ENCODE measurements at regions not wholly inside any gene's neighbourhood (a gene's known extent, or its start where the extent isn't known, plus 50 kb on each side); places are given as distances from the start of the nearest gene placed in this dataset.
"Not testable (repeated sequence)": the region's sequence is repeated elsewhere in the genome, so short reads cannot be mapped to it uniquely, and the experiment has no call there.

- DNase-seq (ENCODE audit: low read depth in 2 of 2, low spot score in 1 of 2): no peak
Observed at GRCh38 chr6:165173484-165173883, 135.9 kb downstream of the C6orf118 start.

DNA sequence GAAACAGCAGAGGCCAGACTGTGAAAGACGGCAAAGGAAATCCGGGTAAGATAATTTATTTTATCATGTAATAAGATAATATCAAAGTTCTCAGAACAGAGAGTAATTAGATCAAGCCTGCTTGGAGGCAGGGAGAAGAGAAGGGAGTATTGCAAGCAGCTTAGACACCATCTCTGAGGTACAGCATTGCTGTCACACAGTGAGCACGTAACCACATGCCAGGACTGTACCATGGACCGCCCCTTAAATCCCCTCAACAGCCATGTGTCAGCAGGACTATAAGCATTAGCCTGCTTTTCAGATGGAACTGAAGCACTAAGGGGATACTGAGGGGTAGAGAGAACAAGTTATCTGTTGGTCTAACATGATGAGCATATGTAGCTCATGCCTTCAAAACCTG, 141.5 kb downstream of the C6orf118 start:
- DNase-seq (ENCODE audit: low read depth in 2 of 2, low spot score in 1 of 2): no peak

GRCh38 chr6:165167311-165167710, 142.1 kb downstream of the C6orf118 start:
- no peak for DNase-seq (ENCODE audit: low read depth in 2 of 2, low spot score in 1 of 2)

- DNase-seq (ENCODE audit: low read depth in 2 of 2, low spot score in 1 of 2): no peak
Observed at GRCh38 chr6:165163519-165163918, 145.9 kb downstream of the C6orf118 start.

- DNase-seq (ENCODE audit: low read depth in 2 of 2, low spot score in 1 of 2): no peak
Observed at GRCh38 chr6:165159460-165159859, 149.9 kb downstream of the C6orf118 start.

DNA sequence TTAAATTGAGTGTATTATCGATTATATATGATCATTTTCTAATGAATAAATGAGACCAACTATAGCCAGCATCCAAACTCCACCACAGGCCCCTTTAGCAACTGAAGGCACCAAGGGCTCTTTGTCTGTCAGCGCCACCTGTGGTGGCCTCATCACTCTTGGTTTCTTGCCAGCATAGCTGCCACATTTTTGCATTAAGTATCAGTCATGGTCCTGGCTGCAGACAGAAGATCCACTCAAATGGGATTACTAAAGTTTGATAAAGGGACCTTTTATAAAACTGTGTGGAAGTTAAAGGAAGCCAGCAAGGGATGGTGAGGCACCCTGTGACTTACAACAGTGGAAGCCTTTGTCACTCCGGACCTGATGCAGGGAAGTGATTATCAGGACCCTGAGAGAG, 162.9 kb downstream of the C6orf118 start:
- DNase-seq (ENCODE audit: low read depth in 2 of 2, low spot score in 1 of 2): no peak

GRCh38 chr6:165135889-165136288, 173.5 kb downstream of the C6orf118 start:
- DNase-seq (ENCODE audit: low read depth in 2 of 2, low spot score in 1 of 2): no peak

DNA sequence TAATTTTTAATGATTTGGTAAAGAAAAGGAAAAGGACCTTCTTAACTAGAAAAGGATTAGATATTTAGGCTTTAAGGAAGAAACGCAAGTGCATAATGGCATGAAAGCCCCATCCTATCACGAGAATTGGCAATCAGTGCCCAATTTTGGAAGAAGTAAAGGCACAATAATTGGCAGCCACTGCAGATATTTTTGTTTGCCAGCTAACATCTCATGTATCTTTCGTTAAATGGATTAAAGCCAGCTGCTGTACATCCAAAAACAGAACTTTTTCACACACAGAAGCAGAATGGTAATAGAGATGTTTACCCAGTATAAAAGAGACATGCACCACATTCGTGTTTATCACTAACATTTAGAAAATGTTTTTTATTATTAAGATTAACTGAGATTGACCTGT, 180.3 kb downstream of the C6orf118 start:
- DNase-seq (ENCODE audit: low read depth in 2 of 2, low spot score in 1 of 2): no peak

GRCh38 chr6:165127743-165128142, 181.7 kb downstream of the C6orf118 start:
- DNase-seq (ENCODE audit: low read depth in 2 of 2, low spot score in 1 of 2): not testable (repeated sequence)

- not testable (repeated sequence) for DNase-seq (ENCODE audit: low read depth in 2 of 2, low spot score in 1 of 2)
Observed at GRCh38 chr6:165124681-165125080, 184.7 kb downstream of the C6orf118 start.

- no peak for DNase-seq (ENCODE audit: low read depth in 2 of 2, low spot score in 1 of 2)
Observed at GRCh38 chr6:165119231-165120020, 190.0 kb downstream of the C6orf118 start.

DNA sequence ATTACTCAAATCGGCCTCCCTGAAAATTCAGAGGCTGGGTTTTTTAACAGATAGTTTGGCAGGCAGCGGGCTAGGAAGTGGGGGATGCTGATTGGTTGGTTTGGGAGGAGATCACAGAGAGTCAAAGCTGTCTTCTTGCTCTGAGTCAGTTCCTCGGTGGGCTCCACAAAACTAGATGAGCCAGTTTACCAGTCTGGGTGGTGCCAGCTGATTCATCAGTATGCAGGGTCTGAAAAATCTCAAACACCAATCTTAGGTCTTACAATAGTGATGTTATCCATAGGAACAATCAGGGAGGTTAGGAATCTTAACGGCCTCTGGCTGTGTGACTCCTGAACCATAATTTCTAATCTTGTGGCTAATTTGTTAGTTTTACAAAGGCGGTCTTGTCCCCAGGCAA, 190.7 kb downstream of the C6orf118 start:
- DNase-seq (ENCODE audit: low read depth in 2 of 2, low spot score in 1 of 2): no peak

DNA sequence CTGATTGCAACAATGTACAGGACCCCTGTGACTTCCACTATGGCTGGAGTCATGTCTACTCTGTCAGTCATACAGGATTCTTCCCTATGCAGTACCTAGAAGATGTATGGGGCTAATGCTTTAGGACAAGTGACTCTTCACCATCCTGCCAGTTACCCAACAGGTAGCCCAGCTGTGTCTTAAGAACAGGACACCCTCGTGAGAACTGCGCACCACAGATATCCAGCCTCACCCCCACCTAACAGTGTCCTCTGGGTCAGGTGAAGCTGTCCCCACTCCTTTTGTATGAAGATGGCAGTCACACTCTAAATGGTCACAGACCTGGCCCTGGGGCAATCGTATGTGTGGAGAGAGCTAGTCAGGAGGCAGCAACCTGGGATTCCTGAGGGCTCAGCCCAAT, 191.6 kb downstream of the C6orf118 start:
- DNase-seq (ENCODE audit: low read depth in 2 of 2, low spot score in 1 of 2): no peak

GRCh38 chr6:165117121-165117520, 192.3 kb downstream of the C6orf118 start:
- DNase-seq (ENCODE audit: low read depth in 2 of 2, low spot score in 1 of 2): no peak

- DNase-seq (ENCODE audit: low read depth in 2 of 2, low spot score in 1 of 2): no peak
Observed at GRCh38 chr6:165110860-165111259, 198.5 kb downstream of the C6orf118 start.

GRCh38 chr6:165109011-165109410, 200.4 kb downstream of the C6orf118 start:
- DNase-seq (ENCODE audit: low read depth in 2 of 2, low spot score in 1 of 2): no peak

GRCh38 chr6:165106261-165106660, 203.1 kb downstream of the C6orf118 start:
- DNase-seq (ENCODE audit: low read depth in 2 of 2, low spot score in 1 of 2): no peak

DNA sequence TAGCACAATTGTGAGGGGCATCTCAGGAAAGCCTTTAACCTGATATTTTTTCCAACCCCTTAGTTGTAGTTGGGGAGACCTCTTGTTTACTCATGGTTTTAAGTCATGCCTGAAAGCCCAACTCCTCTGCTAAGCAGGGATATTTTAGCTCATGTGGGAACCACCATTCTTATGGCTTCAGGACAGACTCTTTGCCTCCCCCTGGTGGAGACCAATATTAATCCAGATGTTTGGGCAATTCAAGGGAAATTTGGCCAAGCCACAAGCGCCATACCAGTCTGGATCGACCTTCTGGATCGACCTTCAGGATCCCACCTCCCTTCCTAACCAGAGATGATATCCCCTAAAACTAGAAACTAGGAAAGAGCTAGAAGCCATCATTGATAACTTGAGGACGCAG, 211.2 kb downstream of the C6orf118 start:
- no peak for DNase-seq (ENCODE audit: low read depth in 2 of 2, low spot score in 1 of 2)

DNA sequence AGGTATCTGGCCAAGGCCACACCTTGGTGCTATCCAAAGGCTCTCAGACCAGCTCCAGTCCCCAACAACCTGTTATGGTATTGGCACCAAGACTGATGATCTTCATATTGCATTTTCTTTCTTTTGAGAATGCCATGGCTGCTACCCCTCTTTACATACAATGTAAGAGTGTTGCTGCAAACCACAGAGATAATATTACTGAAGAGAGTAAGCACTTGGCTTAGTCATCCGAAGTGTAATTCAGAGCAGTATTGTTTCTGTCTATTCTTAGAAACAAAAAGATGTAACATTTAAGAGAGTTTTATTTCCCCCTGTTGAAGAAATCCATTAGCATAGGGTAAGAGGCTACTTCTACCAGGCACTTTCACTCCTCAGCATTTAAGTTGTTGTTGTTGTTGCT, 212.5 kb downstream of the C6orf118 start:
- DNase-seq (ENCODE audit: low read depth in 2 of 2, low spot score in 1 of 2): no peak

DNA sequence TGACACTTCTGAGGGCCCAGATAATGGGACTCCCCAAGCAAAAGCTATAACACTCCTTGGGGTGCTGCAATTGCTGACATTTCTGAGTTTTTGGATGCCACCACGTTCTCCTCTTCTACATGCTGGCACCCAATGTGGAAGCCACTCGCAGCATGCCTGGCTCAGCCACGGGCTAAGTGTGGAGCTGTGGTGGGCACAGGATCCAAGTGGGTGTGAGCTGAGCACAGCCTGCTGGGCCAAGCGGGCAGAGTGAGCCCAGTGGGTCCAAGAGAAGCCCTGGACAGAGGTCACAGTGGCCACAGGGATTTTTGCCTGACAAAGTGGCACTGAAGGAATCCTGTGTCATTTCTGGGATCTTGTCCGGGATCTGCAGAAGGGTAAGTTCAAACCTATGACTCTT, 213.2 kb downstream of the C6orf118 start:
- DNase-seq (ENCODE audit: low read depth in 2 of 2, low spot score in 1 of 2): no peak

DNA sequence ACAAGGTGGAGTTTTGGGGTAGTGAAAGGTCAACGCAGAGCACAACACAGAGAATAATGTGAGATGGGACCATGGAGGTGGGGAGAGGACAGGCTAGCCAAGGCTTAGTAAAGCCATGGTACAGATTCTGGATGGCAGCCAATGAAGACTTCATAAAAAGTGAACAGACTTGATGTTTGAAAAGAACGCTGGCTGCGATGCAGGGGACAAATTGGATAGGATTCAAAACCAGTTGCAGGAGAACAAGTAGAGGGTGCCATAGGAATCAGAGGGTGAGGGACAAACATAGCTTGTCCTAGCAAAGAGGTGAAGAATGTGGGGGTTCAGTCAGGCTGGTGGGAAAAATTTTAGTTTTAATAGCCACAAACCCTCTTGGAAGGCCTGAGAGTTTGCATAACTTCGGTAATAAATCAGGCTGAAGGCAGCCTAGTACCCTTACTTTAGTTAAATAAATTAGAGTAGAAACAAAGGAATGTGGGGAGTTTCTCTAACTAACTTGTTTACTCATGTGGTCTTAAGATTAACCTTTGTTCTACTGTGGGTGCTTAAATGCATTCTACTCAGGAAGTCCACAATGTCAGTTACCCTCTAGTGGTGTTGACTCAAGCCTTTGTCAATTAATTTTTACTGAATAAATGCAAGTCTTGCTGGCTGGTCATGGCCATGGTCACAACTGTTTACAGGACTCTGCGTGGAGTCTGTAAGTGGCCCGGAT, 216.4 kb downstream of the C6orf118 start:
- no peak for DNase-seq (ENCODE audit: low read depth in 2 of 2, low spot score in 1 of 2)

DNA sequence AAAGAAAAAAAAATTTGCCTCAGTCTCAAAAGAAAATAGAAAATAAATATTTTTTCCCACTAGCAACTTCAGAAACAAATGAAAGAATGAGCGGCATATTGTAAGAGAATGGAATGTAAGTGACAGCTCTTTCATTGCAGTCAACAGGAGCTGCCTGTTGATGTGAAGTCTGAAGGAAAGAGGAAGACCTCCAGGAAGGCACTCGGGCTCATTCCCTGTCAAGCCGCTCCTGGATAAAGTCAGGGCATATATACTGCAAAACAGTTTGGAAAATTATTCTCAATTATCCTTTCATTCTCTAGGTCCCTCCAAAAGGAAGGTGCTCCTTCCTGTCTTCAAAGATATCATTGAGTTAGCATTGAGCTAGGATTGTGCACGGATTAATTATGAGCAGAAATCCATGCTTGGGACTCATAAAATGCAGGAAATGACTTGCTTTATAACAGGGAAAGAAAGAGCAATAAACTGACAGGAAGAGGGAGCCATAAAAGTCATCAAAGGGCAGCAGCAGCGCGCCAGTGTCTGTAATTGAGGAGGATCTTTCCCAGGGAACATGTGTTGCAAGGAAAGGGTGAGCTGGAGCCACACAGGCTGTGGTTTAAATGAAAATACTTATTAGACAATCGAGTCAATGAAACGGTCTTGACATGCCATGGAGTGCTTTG, 218.2 kb downstream of the C6orf118 start:
- no peak for DNase-seq (ENCODE audit: low read depth in 2 of 2, low spot score in 1 of 2)

Data from stimulated activated CD8-positive, alpha-beta memory T cell treated with anti-CD3 and anti-CD28 coated beads, Interleukin-4, amount 100 ng/mL, for 1 hour (primary cell).